ENCODE measurements at regions not wholly inside any gene's neighbourhood (a gene's known extent, or its start where the extent isn't known, plus 50 kb on each side); places are given as distances from the start of the nearest gene placed in this dataset.

DNA sequence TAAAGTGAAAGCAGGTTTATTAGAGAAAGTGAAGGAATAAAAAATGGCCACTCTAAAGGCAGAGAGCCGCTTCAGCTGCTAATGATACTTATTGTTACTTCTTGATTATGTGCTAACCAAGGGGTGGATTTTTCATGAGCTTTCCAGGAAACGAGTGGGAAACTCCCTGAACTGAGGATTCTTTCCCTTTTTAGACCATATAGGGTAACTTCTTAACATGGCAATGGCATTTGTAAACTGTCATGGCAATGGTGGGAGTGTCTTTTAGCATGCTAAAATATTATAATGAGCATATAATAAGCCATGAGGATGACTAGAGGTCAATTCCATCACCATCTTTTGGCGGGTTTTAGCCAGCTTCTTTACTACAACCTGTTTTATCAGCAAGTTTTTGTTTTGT is 890.0 kb downstream of the UQCRFS1 start:
- H3K4me1 ChIP-seq, result no peaks in the 10 kb centered on the region
- ATAC-seq (no peak), DNase-seq (no peak)
- TF ChIP-seq POLR2A (IDR thresholded peaks at IDR 0.05), result no peak
- TF ChIP-seq, protein P1, sequence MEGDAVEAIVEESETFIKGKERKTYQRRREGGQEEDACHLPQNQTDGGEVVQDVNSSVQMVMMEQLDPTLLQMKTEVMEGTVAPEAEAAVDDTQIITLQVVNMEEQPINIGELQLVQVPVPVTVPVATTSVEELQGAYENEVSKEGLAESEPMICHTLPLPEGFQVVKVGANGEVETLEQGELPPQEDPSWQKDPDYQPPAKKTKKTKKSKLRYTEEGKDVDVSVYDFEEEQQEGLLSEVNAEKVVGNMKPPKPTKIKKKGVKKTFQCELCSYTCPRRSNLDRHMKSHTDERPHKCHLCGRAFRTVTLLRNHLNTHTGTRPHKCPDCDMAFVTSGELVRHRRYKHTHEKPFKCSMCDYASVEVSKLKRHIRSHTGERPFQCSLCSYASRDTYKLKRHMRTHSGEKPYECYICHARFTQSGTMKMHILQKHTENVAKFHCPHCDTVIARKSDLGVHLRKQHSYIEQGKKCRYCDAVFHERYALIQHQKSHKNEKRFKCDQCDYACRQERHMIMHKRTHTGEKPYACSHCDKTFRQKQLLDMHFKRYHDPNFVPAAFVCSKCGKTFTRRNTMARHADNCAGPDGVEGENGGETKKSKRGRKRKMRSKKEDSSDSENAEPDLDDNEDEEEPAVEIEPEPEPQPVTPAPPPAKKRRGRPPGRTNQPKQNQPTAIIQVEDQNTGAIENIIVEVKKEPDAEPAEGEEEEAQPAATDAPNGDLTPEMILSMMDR (IDR thresholded peaks at IDR 0.05), result no peak
- no peak overlapping the region for H3K4me3 ChIP-seq
- no peaks in the 10 kb centered on the region for H3K27me3 ChIP-seq
- intact Hi-C loops (cut with DNase I), result loop anchor here (10.0 kb wide), 1 partner anchor 348 kb away; no protein-coding TSS in a partner anchor
- H3K36me3 ChIP-seq, result no peaks in the 10 kb centered on the region
- 31% methylated on average over 3 of the region's 3 CpGs for WGBS (ENCODE audit: insufficient coverage, low coverage, low lambda C conversion rate, missing lambda C conversion rate)
- no peaks in the 10 kb centered on the region for H3K9me3 ChIP-seq
- H3K27ac ChIP-seq, result no peak overlapping the region

DNA sequence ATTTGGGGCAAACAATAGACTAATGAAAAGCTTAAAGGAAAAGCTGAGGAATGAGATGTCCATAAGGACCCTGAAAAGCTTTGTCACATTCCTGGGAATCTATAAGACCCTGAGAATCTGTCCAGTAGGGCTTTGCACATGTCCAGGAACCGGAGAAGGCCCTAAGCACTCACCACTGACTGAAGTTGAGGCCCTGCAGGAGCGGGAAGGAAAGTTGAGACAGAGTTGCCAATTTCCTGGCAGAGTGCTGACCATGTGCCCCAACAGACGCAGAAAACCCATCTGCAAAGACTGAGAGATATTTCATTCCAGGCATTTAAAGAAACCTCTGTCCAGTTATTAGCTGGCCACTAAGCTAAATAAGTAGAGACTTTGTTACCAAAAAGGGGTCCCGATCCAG is 890.5 kb downstream of the UQCRFS1 start:
- Histone ChIP-seq H3K27me3 (no peaks in the 10 kb centered on the region), H3K9me3 (no peaks in the 10 kb centered on the region), H3K27ac (no peak overlapping the region), H3K4me1 (no peaks in the 10 kb centered on the region), H3K4me3 (no peak overlapping the region), H3K36me3 (no peaks in the 10 kb centered on the region)
- TF ChIP-seq POLR2A (IDR thresholded peaks at IDR 0.05), result no peak
- TF ChIP-seq, protein P1 (IDR thresholded peaks at IDR 0.05), result no peak
- WGBS (ENCODE audit: insufficient coverage, low coverage, low lambda C conversion rate, missing lambda C conversion rate), result 62% methylated on average over 4 of the region's 4 CpGs
- intact Hi-C loops (cut with DNase I), result loop anchor here (10.0 kb wide), 1 partner anchor 348 kb away; no protein-coding TSS in a partner anchor
- no peak for DNase-seq
- ATAC-seq, result no peak

GRCh38 chr19:28319918-28320317 is 893.0 kb downstream of the UQCRFS1 start:
- 50% methylated on average over 1 of the region's 1 CpG for WGBS (ENCODE audit: insufficient coverage, low coverage, low lambda C conversion rate, missing lambda C conversion rate)
- no peak for DNase-seq
- no peak overlapping the region for H3K4me3 ChIP-seq
- no peak overlapping the region for H3K27ac ChIP-seq
- no peaks in the 10 kb centered on the region for H3K36me3 ChIP-seq
- ATAC-seq, result no peak
- H3K27me3 ChIP-seq, result no peaks in the 10 kb centered on the region
- intact Hi-C loops (cut with DNase I), result loop anchor here (10.0 kb wide), 1 partner anchor 345 kb away; no protein-coding TSS in a partner anchor
- TF ChIP-seq, protein P1 (IDR thresholded peaks at IDR 0.05), result no peak
- no peak for TF ChIP-seq POLR2A (IDR thresholded peaks at IDR 0.05)
- H3K9me3 ChIP-seq, result no peaks in the 10 kb centered on the region
- H3K4me1 ChIP-seq, result no peaks in the 10 kb centered on the region

- 45% methylated on average over 2 of the region's 2 CpGs for WGBS (ENCODE audit: insufficient coverage, low coverage, low lambda C conversion rate, missing lambda C conversion rate)
- TF ChIP-seq, protein P1 (IDR thresholded peaks at IDR 0.05), result no peak
- no peak for TF ChIP-seq POLR2A (IDR thresholded peaks at IDR 0.05)
- intact Hi-C loops (cut with DNase I), result no loop called here
- Histone ChIP-seq H3K27ac (no peak overlapping the region), H3K27me3 (no peaks in the 10 kb centered on the region), H3K4me1 (no peaks in the 10 kb centered on the region), H3K9me3 (no peaks in the 10 kb centered on the region), H3K36me3 (no peaks in the 10 kb centered on the region), H3K4me3 (no peak overlapping the region)
- ATAC-seq (no peak), DNase-seq (no peak)
Measured at GRCh38 chr19:28319227-28319626, 893.7 kb downstream of the UQCRFS1 start.
